ENCODE measurements at regions not wholly inside any gene's neighbourhood (a gene's known extent, or its start where the extent isn't known, plus 50 kb on each side); places are given as distances from the start of the nearest gene placed in this dataset.
"Not testable (repeated sequence)": the region's sequence is repeated elsewhere in the genome, so short reads cannot be mapped to it uniquely, and the experiment has no call there.

GRCh38 chr1:95532335-95532734 lies 298.3 kb downstream of the RWDD3 start:
- no peak for DNase-seq (ENCODE audit: low read depth)

GRCh38 chr1:95534985-95535384 lies 301.0 kb downstream of the RWDD3 start:
- DNase-seq (ENCODE audit: low read depth), result no peak

GRCh38 chr1:95535614-95536013 lies 301.6 kb downstream of the RWDD3 start:
- no peak for DNase-seq (ENCODE audit: low read depth)

- no peak for DNase-seq (ENCODE audit: low read depth)
These were observed 302.5 kb downstream of the RWDD3 start for GRCh38 chr1:95536501-95536900.

GRCh38 chr1:95537176-95537575 lies 303.2 kb downstream of the RWDD3 start:
- no peak for DNase-seq (ENCODE audit: low read depth)

GRCh38 chr1:95538242-95538641 lies 304.2 kb downstream of the RWDD3 start:
- DNase-seq (ENCODE audit: low read depth), result not testable (repeated sequence)

GRCh38 chr1:95542936-95543335 lies 308.9 kb downstream of the RWDD3 start:
- no peak for DNase-seq (ENCODE audit: low read depth)

GRCh38 chr1:95547005-95547404 lies 313.0 kb downstream of the RWDD3 start:
- no peak for DNase-seq (ENCODE audit: low read depth)

- DNase-seq (ENCODE audit: low read depth), result no peak
These were observed 314.2 kb downstream of the RWDD3 start for GRCh38 chr1:95548211-95548610.

- DNase-seq (ENCODE audit: low read depth), result no peak
These were observed 317.2 kb downstream of the RWDD3 start for GRCh38 chr1:95551201-95551600.

GRCh38 chr1:95553595-95553994 lies 319.6 kb downstream of the RWDD3 start:
- DNase-seq (ENCODE audit: low read depth), result no peak

GRCh38 chr1:95554408-95554807 lies 320.4 kb downstream of the RWDD3 start:
- no peak for DNase-seq (ENCODE audit: low read depth)

- DNase-seq (ENCODE audit: low read depth), result no peak
These were observed 324.8 kb downstream of the RWDD3 start for GRCh38 chr1:95558791-95559190.

- no peak for DNase-seq (ENCODE audit: low read depth)
These were observed 327.3 kb downstream of the RWDD3 start for GRCh38 chr1:95561346-95561745.

GRCh38 chr1:95562230-95562629 lies 328.2 kb downstream of the RWDD3 start:
- no peak for DNase-seq (ENCODE audit: low read depth)

GRCh38 chr1:95572002-95572401 lies 338.0 kb downstream of the RWDD3 start:
- no peak for DNase-seq (ENCODE audit: low read depth)

- DNase-seq (ENCODE audit: low read depth), result no peak
These were observed 339.0 kb downstream of the RWDD3 start for GRCh38 chr1:95572962-95573361.

GRCh38 chr1:95575291-95575690 lies 341.3 kb downstream of the RWDD3 start:
- DNase-seq (ENCODE audit: low read depth), result no peak

GRCh38 chr1:95578462-95578861 lies 344.5 kb downstream of the RWDD3 start:
- DNase-seq (ENCODE audit: low read depth), result no peak

- DNase-seq (ENCODE audit: low read depth), result no peak
These were observed 348.2 kb downstream of the RWDD3 start for GRCh38 chr1:95582191-95582590.

GRCh38 chr1:95582746-95583145 lies 348.7 kb downstream of the RWDD3 start:
- no peak for DNase-seq (ENCODE audit: low read depth)

GRCh38 chr1:95583661-95584210 lies 349.7 kb downstream of the RWDD3 start:
- no peak for DNase-seq (ENCODE audit: low read depth)

GRCh38 chr1:95584315-95584714 lies 350.3 kb downstream of the RWDD3 start:
- no peak for DNase-seq (ENCODE audit: low read depth)

GRCh38 chr1:95604771-95605170 lies 370.8 kb downstream of the RWDD3 start:
- DNase-seq (ENCODE audit: low read depth), result no peak

GRCh38 chr1:95614197-95614596 lies 380.2 kb downstream of the RWDD3 start:
- DNase-seq (ENCODE audit: low read depth), result no peak
